ENCODE measurements at regions not wholly inside any gene's neighbourhood (a gene's known extent, or its start where the extent isn't known, plus 50 kb on each side); places are given as distances from the start of the nearest gene placed in this dataset.

GRCh38 chr2:194126418-194126817 lies 1530.6 kb upstream of the SLC39A10 start:
- Histone ChIP-seq H3K9ac (ENCODE audit: low read length) (no peak overlapping the region), H3K27ac (ENCODE audit: low read depth, low read length) (no peak overlapping the region), H3K4me3 (ENCODE audit: low read length) (no peak overlapping the region)

GRCh38 chr2:194116861-194117260 lies 1540.2 kb upstream of the SLC39A10 start:
- Histone ChIP-seq H3K4me1 (ENCODE audit: control insufficient read depth, insufficient read depth, low read length) (no peaks in the 10 kb centered on the region), H3K9ac (ENCODE audit: low read length) (no peak overlapping the region), H3K27me3 (ENCODE audit: control insufficient read depth, insufficient read depth, low read length) (no peaks in the 10 kb centered on the region), H3K36me3 (ENCODE audit: control insufficient read depth, insufficient read depth, low read length) (no peaks in the 10 kb centered on the region), H3K27ac (ENCODE audit: low read depth, low read length) (no peak overlapping the region), H3K4me3 (ENCODE audit: low read length) (no peak overlapping the region)

More at GRCh38 chr2:194126418-194126817, 1530.6 kb upstream of the SLC39A10 start:
- H3K36me3 ChIP-seq (ENCODE audit: control insufficient read depth, insufficient read depth, low read length) = no peaks in the 10 kb centered on the region
- H3K27me3 ChIP-seq (ENCODE audit: control insufficient read depth, insufficient read depth, low read length) = no peaks in the 10 kb centered on the region
- no peaks in the 10 kb centered on the region for H3K4me1 ChIP-seq (ENCODE audit: control insufficient read depth, insufficient read depth, low read length)

GRCh38 chr2:194105358-194105757 lies 1551.7 kb upstream of the SLC39A10 start:
- Histone ChIP-seq H3K9ac (ENCODE audit: low read length) (no peak overlapping the region), H3K4me1 (ENCODE audit: control insufficient read depth, insufficient read depth, low read length) (no peaks in the 10 kb centered on the region), H3K27me3 (ENCODE audit: control insufficient read depth, insufficient read depth, low read length) (no peaks in the 10 kb centered on the region), H3K36me3 (ENCODE audit: control insufficient read depth, insufficient read depth, low read length) (no peaks in the 10 kb centered on the region), H3K4me3 (ENCODE audit: low read length) (no peak overlapping the region), H3K27ac (ENCODE audit: low read depth, low read length) (no peak overlapping the region)

GRCh38 chr2:194104687-194105086 lies 1552.3 kb upstream of the SLC39A10 start:
- Histone ChIP-seq H3K36me3 (ENCODE audit: control insufficient read depth, insufficient read depth, low read length) (no peaks in the 10 kb centered on the region), H3K27me3 (ENCODE audit: control insufficient read depth, insufficient read depth, low read length) (no peaks in the 10 kb centered on the region), H3K27ac (ENCODE audit: low read depth, low read length) (no peak overlapping the region), H3K4me1 (ENCODE audit: control insufficient read depth, insufficient read depth, low read length) (no peaks in the 10 kb centered on the region), H3K9ac (ENCODE audit: low read length) (no peak overlapping the region), H3K4me3 (ENCODE audit: low read length) (no peak overlapping the region)

- Histone ChIP-seq H3K4me1 (ENCODE audit: control insufficient read depth, insufficient read depth, low read length) (no peaks in the 10 kb centered on the region), H3K9ac (ENCODE audit: low read length) (no peak overlapping the region), H3K27me3 (ENCODE audit: control insufficient read depth, insufficient read depth, low read length) (no peaks in the 10 kb centered on the region), H3K27ac (ENCODE audit: low read depth, low read length) (no peak overlapping the region), H3K36me3 (ENCODE audit: control insufficient read depth, insufficient read depth, low read length) (no peaks in the 10 kb centered on the region), H3K4me3 (ENCODE audit: low read length) (no peak overlapping the region)
These were observed 1552.9 kb upstream of the SLC39A10 start for GRCh38 chr2:194103941-194104659.

GRCh38 chr2:194102546-194102945 lies 1554.5 kb upstream of the SLC39A10 start:
- Histone ChIP-seq H3K4me3 (ENCODE audit: low read length) (no peak overlapping the region), H3K27ac (ENCODE audit: low read depth, low read length) (no peak overlapping the region), H3K4me1 (ENCODE audit: control insufficient read depth, insufficient read depth, low read length) (no peaks in the 10 kb centered on the region), H3K36me3 (ENCODE audit: control insufficient read depth, insufficient read depth, low read length) (no peaks in the 10 kb centered on the region), H3K9ac (ENCODE audit: low read length) (no peak overlapping the region), H3K27me3 (ENCODE audit: control insufficient read depth, insufficient read depth, low read length) (no peaks in the 10 kb centered on the region)

- Histone ChIP-seq H3K9ac (ENCODE audit: low read length) (no peak overlapping the region), H3K4me3 (ENCODE audit: low read length) (no peak overlapping the region), H3K36me3 (ENCODE audit: control insufficient read depth, insufficient read depth, low read length) (no peaks in the 10 kb centered on the region), H3K27me3 (ENCODE audit: control insufficient read depth, insufficient read depth, low read length) (no peaks in the 10 kb centered on the region), H3K27ac (ENCODE audit: low read depth, low read length) (no peak overlapping the region), H3K4me1 (ENCODE audit: control insufficient read depth, insufficient read depth, low read length) (no peaks in the 10 kb centered on the region)
These were observed 1556.8 kb upstream of the SLC39A10 start for GRCh38 chr2:194100201-194100600.

GRCh38 chr2:194096402-194096801 lies 1560.6 kb upstream of the SLC39A10 start:
- no peak overlapping the region for H3K9ac ChIP-seq (ENCODE audit: low read length)
- no peaks in the 10 kb centered on the region for H3K36me3 ChIP-seq (ENCODE audit: control insufficient read depth, insufficient read depth, low read length)
- H3K27me3 ChIP-seq (ENCODE audit: control insufficient read depth, insufficient read depth, low read length) = no peaks in the 10 kb centered on the region
- no peak overlapping the region for H3K27ac ChIP-seq (ENCODE audit: low read depth, low read length)
- H3K4me1 ChIP-seq (ENCODE audit: control insufficient read depth, insufficient read depth, low read length) = no peaks in the 10 kb centered on the region
- H3K4me3 ChIP-seq (ENCODE audit: low read length) = no peak overlapping the region

GRCh38 chr2:194095359-194095758 lies 1561.7 kb upstream of the SLC39A10 start:
- Histone ChIP-seq H3K27me3 (ENCODE audit: control insufficient read depth, insufficient read depth, low read length) (no peaks in the 10 kb centered on the region), H3K27ac (ENCODE audit: low read depth, low read length) (no peak overlapping the region), H3K9ac (ENCODE audit: low read length) (no peak overlapping the region), H3K36me3 (ENCODE audit: control insufficient read depth, insufficient read depth, low read length) (no peaks in the 10 kb centered on the region), H3K4me3 (ENCODE audit: low read length) (no peak overlapping the region), H3K4me1 (ENCODE audit: control insufficient read depth, insufficient read depth, low read length) (no peaks in the 10 kb centered on the region)

GRCh38 chr2:194090251-194090905 lies 1566.6 kb upstream of the SLC39A10 start:
- Histone ChIP-seq H3K27ac (ENCODE audit: low read depth, low read length) (no peak overlapping the region), H3K27me3 (ENCODE audit: control insufficient read depth, insufficient read depth, low read length) (no peaks in the 10 kb centered on the region), H3K4me1 (ENCODE audit: control insufficient read depth, insufficient read depth, low read length) (no peaks in the 10 kb centered on the region), H3K4me3 (ENCODE audit: low read length) (no peak overlapping the region), H3K9ac (ENCODE audit: low read length) (no peak overlapping the region), H3K36me3 (ENCODE audit: control insufficient read depth, insufficient read depth, low read length) (no peaks in the 10 kb centered on the region)

GRCh38 chr2:194087089-194087958 lies 1569.7 kb upstream of the SLC39A10 start:
- Histone ChIP-seq H3K9ac (ENCODE audit: low read length) (no peak overlapping the region), H3K27ac (ENCODE audit: low read depth, low read length) (no peak overlapping the region), H3K27me3 (ENCODE audit: control insufficient read depth, insufficient read depth, low read length) (no peaks in the 10 kb centered on the region), H3K4me3 (ENCODE audit: low read length) (no peak overlapping the region), H3K4me1 (ENCODE audit: control insufficient read depth, insufficient read depth, low read length) (no peaks in the 10 kb centered on the region), H3K36me3 (ENCODE audit: control insufficient read depth, insufficient read depth, low read length) (no peaks in the 10 kb centered on the region)

- Histone ChIP-seq H3K4me3 (ENCODE audit: low read length) (no peak overlapping the region), H3K27ac (ENCODE audit: low read depth, low read length) (no peak overlapping the region), H3K4me1 (ENCODE audit: control insufficient read depth, insufficient read depth, low read length) (no peaks in the 10 kb centered on the region), H3K27me3 (ENCODE audit: control insufficient read depth, insufficient read depth, low read length) (no peaks in the 10 kb centered on the region), H3K9ac (ENCODE audit: low read length) (no peak overlapping the region), H3K36me3 (ENCODE audit: control insufficient read depth, insufficient read depth, low read length) (no peaks in the 10 kb centered on the region)
These were observed 1570.9 kb upstream of the SLC39A10 start for GRCh38 chr2:194086129-194086528.
